M059J (cell line): ENCODE measurements at regions not wholly inside any gene's neighbourhood (a gene's known extent, or its start where the extent isn't known, plus 50 kb on each side); places are given as distances from the start of the nearest gene placed in this dataset.

Source experiments
- DNase-seq: peaks from one replicate; pipeline ENCODE4 v3.0.0-alpha.2; 2012; ENCODE audit warnings: low read depth

DNA sequence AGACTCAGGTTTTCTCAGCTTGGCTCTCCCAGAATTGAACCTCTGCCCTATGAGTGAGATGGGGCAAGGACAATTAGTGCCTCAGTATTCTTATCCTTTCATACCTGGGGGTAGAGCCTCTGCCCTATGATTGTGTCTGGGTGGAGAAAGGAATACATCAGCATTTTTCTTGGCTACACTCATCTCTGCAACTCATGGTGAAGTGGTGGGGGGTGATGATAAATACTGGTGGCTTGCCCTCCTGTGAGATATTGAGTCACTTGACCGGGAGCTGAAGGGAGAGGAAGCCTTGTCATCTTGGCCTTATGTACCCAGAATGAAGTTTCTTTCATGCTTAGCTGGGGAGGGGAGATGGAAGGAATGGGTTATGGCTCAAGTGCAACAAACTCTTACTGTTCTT is 71.3 kb upstream of the ENOX2 start:
- DNase-seq = peak; percentile 87

DNA sequence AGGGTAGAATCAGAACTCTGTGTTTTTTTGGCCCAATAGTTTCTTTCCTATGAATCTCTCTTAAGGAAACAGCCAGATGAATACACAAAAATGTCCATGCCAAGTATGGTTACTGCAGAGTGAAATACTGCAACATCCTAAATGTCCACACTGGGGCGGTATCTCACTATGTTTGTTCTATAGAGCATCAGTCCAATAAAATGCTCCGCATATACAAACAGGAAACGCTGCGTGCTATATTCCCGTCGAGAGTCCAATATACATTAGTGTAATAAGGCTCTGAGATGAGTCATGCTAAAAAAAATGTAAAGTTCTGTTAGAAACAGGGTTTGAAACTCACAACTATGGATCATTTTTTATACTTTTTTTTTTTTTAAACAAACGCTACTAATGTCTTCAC is 72.9 kb upstream of the ENOX2 start:
- DNase-seq = peak; percentile 61

GRCh38 chrX:130981836-130982235 is 76.3 kb upstream of the ARHGAP36 start:
- no peak for DNase-seq

GRCh38 chrX:130984782-130985181 is 73.4 kb upstream of the ARHGAP36 start:
- DNase-seq = peak; percentile 4

- no peak for DNase-seq
Observed at GRCh38 chrX:130987241-130987640, 70.9 kb upstream of the ARHGAP36 start.

DNA sequence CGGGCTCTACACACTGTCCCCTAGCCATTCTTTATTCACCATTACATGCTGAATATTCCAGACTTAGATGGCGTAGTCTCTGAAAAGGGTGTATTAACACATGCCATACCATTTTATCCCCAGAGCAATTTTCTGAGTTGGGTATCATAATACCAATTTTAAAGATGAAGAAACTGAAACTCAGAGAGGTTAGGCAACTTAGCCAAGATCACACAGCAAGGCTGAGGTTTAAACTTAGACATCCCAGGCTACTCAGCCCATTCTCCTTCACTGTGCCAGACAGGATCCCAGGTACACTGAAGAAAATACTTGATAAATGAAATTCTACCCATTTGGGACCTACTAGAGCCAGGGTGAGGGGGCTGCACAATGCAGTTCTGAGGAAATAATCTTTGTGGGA is 67.4 kb upstream of the ARHGAP36 start:
- no peak for DNase-seq

DNA sequence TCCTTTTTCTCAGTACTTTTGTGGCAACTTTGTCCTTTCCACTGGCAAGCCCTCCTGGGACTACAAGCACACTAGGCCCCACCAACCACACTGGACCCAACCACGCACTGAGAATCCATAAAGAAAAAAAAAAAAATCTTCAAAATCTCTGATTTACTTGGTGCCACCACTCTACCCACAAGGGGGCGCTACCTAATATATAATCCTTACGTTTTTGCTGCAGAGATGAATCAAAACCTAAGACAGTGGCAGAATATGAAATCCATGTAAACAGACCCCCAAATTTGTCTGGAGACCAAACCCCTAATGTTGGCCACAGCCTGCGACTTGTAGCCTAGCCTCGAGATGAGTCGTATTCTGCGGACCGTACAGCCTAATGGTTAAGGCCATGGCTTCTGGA is 63.5 kb upstream of the ARHGAP36 start:
- DNase-seq = peak; percentile 33

- no peak for DNase-seq
Observed at GRCh38 chrX:130995439-130995838, 62.7 kb upstream of the ARHGAP36 start.

DNA sequence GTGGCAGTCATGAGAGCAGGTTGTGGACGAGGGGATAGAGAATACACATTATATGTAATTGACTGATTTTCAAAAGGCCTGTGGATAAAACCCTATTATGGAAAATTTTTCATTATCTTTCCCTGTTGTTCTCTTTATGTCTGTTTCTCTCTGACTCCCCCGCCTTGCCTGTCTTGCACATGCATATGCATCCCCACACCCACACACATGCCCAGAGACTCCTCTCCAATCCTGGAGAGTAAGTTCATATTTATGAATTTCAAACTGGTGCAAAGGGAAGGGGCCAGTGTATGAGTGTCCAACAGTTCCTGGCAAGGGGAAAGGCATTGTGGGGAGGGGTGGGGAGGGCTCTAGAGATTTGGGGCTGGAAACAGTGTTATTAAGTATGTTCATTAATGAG is 60.8 kb upstream of the ARHGAP36 start:
- DNase-seq = no peak

DNA sequence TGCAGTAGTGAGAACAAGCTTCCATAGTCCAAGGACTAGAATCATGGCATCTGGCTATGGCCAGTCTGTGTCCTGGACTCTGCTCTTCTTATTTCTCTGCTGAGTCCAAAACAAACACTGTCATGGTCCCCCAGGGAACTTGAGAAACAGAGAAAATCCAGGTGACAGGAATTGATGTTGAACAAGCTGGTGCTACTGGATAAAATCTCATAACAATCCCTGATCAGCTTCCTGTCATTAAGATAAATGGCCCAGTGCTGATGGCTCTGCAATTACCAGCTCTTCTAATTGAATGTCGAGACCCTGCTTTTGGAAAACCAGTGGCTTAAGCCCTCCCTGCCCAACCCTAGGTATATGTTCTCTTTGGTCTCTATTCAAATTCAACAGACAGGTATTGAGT is 58.8 kb upstream of the ARHGAP36 start:
- no peak for DNase-seq
